SK-MEL-5 (cell line): ENCODE measurements at regions not wholly inside any gene's neighbourhood (a gene's known extent, or its start where the extent isn't known, plus 50 kb on each side); places are given as distances from the start of the nearest gene placed in this dataset.

ENCODE experiments used
- DNase-seq: peaks from one replicate; pipeline ENCODE4 v3.0.0-alpha.2; 2016; ENCODE audit warnings: low read depth, low spot score
- in situ Hi-C: cut with HindIII; loops from 2 replicates; pipeline ENCODE4 v1.10.0; 2016; ENCODE audit warnings: low sequenced_read_pairs, high pct_unique_total_duplicates, low pct_unique_long_range_greater_than_20kb

DNA sequence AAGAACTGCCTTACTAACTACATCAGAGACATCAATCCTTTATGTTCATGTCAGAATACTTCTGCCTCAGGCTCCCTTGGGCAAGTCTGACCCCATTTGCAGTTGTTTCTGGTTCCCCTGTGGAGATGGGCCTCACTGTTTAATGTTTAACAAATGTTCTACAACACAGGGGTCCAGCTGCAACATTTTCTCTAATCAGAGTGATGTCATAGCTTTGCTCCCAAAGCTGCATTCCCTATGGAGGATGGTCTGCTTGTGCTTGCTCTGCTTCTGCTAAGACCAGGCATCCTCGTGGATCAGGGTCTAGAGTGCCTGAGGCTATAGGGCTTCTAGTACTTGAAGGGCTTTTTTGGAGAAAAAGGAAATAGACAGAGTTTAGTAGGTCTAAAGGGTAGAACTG, 1071.2 kb downstream of the TTLL7 start:
- in situ Hi-C loops, result no loop called here
- no peak for DNase-seq

GRCh38 chr1:82924666-82925065, 1074.3 kb downstream of the TTLL7 start:
- in situ Hi-C loops, result no loop called here
- no peak for DNase-seq

- in situ Hi-C loops, result no loop called here
- no peak for DNase-seq
These were observed 1075.0 kb downstream of the TTLL7 start for GRCh38 chr1:82923931-82924330.

GRCh38 chr1:82921759-82922158, 1077.2 kb downstream of the TTLL7 start:
- in situ Hi-C loops, result no loop called here
- peak; percentile 93 for DNase-seq

DNA sequence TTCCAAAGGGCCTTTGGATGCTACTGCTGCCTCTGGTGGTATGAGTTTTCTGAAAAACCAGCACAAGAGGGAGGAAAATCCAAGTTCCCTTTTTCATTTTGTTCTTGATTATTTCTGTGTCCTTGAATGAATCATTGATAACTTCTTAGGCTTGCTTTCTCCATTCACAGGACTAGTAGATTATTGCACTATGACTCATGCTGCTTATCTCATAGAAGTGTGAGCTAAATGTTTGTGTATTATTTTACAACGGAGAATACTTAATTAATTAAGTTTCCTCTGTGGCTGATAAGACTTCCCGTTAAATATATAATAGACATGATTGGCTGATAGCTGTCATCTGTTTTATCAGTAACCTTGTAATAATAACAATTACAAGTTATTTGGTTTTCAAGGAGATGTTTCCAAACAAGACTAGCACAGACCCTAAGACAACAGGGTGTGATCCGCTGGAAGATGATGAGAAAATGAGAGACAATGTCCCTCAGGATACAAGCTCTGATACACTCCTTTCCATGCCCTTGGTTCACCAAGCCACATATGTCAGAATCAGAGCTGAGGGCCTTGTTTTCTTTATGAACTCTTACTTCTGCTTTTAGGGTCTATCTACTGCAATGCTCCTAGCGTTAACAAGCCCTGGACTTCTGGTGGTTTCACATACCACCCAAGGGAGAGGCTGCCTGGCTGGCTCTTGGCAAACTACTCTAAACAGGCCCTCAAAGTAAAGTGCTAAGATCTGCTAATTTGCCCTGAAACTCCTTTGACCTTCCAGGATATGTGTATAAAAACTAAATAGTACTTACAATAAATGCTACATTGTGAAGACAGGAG, 1078.3 kb downstream of the TTLL7 start:
- in situ Hi-C loops, result no loop called here
- DNase-seq, result peak; percentile 38

DNA sequence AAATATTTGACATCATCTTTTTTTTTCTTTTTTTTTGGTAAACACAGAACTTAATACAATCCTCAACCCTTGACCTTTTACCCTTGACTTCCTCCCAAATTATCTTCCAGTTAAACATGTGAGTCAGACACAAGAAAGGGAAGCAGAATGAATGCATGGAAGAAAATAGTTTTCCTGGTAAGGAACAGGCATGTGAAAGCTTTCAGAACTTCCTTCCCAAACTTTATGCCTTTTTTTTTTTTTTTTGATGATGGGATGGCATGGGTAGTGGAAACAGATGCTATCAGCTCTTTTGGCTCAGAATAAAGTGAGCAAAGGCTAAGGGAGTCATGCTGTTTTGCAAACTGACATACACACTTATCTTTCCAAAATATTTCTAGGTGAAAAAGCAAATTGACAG, 1079.1 kb downstream of the TTLL7 start:
- no peak for DNase-seq
- in situ Hi-C loops, result no loop called here

DNA sequence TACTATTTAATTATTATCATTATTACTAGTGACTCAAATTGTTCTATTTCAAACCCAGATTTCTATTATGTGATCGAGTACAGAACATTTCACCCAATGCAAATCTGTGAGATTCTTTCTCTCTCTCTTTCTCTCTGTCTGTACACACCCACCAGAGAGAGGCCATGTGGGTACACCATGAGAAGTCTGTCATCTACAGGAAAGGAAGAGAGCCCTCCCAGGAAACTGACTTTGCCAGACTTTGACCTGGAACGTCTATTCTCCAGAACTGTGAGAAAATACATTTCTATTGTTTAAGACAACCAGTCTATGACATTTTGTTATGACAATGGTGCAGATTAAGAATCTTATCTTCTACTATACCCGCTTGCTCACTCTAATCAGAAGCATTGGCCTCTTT, 1091.6 kb downstream of the TTLL7 start:
- in situ Hi-C loops, result no loop called here
- no peak for DNase-seq

DNA sequence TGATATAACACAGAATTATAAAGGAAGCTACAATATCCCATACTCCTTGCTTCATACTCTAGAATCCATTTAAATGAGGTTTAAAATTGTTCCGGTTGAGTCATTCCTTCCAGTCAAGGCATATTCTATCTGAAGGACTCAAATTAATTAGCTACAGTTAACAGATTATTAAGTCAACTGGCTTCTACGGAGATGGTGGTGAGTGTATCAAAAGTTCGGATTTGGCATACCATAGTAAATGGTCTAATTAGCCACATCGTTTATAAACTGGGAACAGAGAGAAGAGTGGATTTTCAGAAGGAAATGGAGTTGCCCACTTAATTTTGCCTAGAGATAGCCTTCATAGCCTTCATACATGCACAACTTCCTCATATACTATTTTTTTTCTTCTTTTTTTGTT, 1095.3 kb downstream of the TTLL7 start:
- in situ Hi-C loops, result no loop called here
- no peak for DNase-seq

GRCh38 chr1:82901561-82901960, 1097.4 kb downstream of the TTLL7 start:
- in situ Hi-C loops, result no loop called here
- no peak for DNase-seq

DNA sequence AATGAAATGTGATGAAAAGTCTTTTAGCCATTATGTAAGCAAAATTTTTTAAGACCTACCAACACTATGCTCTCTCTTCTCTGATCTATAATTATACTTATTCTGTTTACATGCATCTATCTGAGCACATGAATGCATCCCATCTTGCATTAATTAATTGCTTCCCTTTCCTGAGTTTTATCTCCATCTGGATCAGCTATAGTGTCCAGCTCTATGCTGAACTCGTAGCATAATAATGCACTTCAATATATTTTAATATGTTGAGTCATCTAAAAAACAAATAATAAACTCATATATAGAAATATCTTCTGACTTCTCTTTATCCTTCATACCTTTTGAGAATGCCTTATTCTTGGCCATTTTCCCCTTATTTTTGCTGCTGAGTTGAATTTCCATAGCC, 1097.8 kb downstream of the TTLL7 start:
- DNase-seq, result no peak
- in situ Hi-C loops, result no loop called here

DNA sequence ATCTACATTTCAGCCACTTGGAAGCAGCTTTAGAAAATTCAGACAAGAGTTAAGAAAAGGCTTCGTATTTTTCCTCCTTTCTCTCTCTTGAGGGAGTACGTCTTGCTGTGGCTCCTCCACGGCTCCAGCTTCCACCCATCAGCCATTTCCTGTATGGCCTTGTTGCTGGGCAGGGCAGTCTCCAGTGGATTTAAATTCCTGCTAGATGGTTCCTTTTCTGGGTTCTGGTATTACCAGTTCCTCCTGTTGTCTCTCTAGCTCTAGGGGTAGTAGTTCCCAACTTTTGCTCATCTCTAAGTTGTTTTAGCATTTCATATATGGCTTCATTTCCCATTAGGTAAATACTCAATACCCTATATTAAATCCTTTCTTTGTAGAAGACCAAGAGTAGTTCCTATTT, 1098.3 kb downstream of the ADGRL2 start:
- no peak for DNase-seq
- in situ Hi-C loops, result no loop called here

DNA sequence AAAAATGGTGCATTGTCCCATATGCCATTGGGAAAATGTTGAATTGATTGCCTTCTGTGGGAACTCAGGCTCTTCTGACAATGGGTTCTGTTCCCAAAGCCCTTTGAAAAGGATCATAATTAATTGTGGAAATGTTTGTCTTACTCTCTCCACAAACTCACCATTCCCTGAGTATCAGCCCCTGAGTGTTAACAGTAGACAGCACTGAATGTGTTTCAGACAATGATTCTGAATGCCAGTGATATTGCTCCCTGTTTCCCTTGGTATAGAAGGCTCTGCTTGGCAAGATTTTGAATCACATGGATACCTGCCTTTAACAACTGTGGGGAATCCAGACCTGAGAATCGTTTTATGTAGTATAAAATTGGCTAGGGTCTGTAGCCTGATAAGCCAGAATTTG, 1096.8 kb downstream of the ADGRL2 start:
- no peak for DNase-seq
- in situ Hi-C loops, result no loop called here

DNA sequence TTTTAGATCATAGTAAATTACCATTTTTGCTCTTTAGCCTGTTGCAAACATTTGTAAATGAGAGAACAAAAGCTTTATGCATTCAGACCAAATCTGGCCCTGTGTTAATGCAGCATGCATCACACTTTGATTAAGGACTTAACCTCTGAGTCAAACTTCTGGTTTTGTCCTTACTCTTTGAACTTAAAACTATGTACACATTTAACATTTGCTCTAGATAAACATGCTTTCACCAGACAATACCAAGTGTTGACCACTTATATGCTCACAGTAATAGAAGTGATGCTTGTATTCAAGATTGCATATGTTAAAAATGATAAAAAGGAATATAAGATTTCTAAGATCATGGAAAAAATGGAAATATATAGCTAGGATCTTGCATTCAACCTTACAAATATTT, 1095.3 kb downstream of the ADGRL2 start:
- DNase-seq, result no peak
- in situ Hi-C loops, result no loop called here

- in situ Hi-C loops, result no loop called here
- no peak for DNase-seq
These were observed 1093.9 kb downstream of the ADGRL2 start for GRCh38 chr1:82894635-82895034.

- no peak for DNase-seq
- in situ Hi-C loops, result no loop called here
These were observed 1093.2 kb downstream of the ADGRL2 start for GRCh38 chr1:82893712-82894470.

DNA sequence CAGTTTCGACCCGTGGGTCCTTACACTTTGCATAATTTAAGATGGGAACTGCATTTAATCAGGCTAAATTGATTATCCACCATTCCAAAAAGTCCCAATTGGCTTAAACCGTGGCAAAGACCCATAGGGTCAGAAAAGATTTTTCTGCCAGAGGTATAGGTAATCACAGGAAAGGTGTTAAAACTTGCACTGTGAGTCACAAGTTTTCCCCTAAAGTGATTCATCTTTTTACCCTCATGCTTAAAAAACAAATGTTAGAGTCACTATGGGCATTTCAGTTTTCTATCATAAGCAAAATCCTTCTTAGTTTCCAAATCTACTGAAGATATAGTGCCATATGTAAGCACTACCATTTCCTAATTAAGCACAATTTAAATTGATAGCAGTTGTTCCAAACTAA, 1079.8 kb downstream of the ADGRL2 start:
- DNase-seq, result no peak
- in situ Hi-C loops, result no loop called here

DNA sequence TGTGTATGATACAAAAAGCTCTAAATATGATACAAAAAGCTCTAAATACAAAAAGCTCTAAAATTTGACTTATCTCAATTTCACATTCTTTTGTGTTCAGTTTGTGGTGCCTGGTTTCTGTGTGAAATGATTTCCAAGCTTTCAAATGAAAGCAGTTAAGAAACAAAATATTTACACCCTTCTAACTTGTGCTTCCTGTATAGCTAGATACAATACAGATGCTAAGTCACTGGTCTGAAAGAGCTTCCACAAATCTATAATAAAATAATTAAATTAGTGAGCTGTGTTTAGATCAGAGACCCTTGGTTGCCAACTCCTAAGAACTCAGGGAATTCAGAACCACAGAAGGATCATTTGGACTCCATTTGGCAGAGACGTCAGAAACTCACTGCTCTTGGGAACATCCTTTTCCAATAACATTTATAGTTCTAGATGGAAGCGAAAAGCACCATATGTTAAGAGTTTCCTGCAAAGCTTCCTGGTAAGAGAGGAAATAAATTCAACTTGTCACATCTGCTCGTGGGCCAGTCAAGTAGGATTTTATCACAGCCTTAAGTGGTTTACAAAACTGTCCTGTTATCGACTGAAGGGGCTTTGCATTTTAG, 1079.1 kb downstream of the ADGRL2 start:
- no peak for DNase-seq

DNA sequence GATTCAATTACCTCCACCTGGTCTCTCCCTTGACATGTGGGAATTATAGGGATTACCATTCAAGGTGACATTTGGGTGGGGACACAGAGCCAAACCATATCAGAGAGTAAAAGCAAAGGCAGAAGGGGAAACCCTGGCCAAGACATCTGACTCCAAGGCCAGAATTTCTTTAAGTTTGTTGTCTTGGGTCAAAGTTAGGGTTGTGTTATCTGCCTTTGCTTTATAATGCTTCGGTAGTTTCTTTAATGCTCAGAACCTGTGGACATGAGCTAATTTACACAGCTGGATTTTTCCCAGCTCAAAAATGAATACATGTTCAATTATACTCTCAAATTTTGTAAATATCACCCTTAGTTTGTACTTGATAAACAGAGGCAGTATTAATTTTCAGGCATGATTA, 1074.4 kb downstream of the ADGRL2 start:
- DNase-seq, result no peak
- in situ Hi-C loops, result no loop called here

More for the DNA sequence above, 1079.1 kb downstream of the ADGRL2 start:
- in situ Hi-C loops, result no loop called here

DNA sequence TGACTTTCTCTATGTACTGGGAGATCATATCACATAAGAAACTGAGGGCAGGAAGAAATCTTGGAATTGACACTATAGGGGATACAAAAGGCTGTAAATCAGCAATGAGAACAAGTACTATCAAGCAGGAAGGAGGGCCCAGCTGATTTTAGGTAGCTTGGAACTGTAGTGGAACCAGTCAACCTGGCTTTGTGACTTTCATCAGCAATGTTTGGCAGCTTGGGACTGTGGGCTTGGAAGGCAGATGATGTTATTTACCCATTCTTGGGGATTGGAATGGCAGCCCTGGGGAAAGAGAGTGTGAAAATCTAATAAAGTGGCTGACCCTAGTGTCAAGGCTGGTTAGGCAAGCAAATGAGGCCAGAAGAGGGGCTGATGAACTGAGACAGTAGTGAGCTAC, 1073.3 kb downstream of the ADGRL2 start:
- in situ Hi-C loops, result no loop called here
- DNase-seq, result no peak
